ENCODE measurements at regions not wholly inside any gene's neighbourhood (a gene's known extent, or its start where the extent isn't known, plus 50 kb on each side); places are given as distances from the start of the nearest gene placed in this dataset.

- no peak overlapping the region for H3K27ac ChIP-seq (ENCODE audit: low read depth in 1 of 2, low read length in 1 of 2)
- ATAC-seq (ENCODE audit: insufficient read depth, low FRiP score) (no peak), DNase-seq (no peak)
- 91 to 94% methylated on average over 4 of the region's 4 CpGs for WGBS, 2 donors
- H3K4me3 ChIP-seq: no peak overlapping the region
- H3K4me1 ChIP-seq (ENCODE audit: control insufficient read depth in 5 of 5, insufficient read depth in 5 of 5, low read length in 5 of 5): no peaks in the 10 kb centered on the region
- no peak overlapping the region for H3K9ac ChIP-seq (ENCODE audit: insufficient read depth in 1 of 2, low read length in 2 of 2)
- TF ChIP-seq CTCF (IDR thresholded peaks at IDR 0.05; ENCODE audit: control extremely low read depth, extremely low read depth): no peak
- no peaks in the 10 kb centered on the region for H3K9me3 ChIP-seq (ENCODE audit: control insufficient read depth in 4 of 4, insufficient read depth in 3 of 4, low read length in 3 of 4)
- H3K27me3 ChIP-seq (ENCODE audit: control insufficient read depth in 3 of 3, insufficient read depth in 3 of 3, low read length in 2 of 3): no peaks in the 10 kb centered on the region
- no peaks in the 10 kb centered on the region for H3K36me3 ChIP-seq (ENCODE audit: control insufficient read depth in 4 of 4, insufficient read depth in 4 of 4, low read length in 4 of 4)
Measured at GRCh38 chr6:146874278-146875018, 275.7 kb downstream of the ADGB start.

- Histone ChIP-seq H3K27me3 (ENCODE audit: control insufficient read depth in 3 of 3, insufficient read depth in 3 of 3, low read length in 2 of 3) (no peaks in the 10 kb centered on the region), H3K9ac (ENCODE audit: insufficient read depth in 1 of 2, low read length in 2 of 2) (no peak overlapping the region), H3K9me3 (ENCODE audit: control insufficient read depth in 4 of 4, insufficient read depth in 3 of 4, low read length in 3 of 4) (no peaks in the 10 kb centered on the region), H3K4me1 (ENCODE audit: control insufficient read depth in 5 of 5, insufficient read depth in 5 of 5, low read length in 5 of 5) (no peaks in the 10 kb centered on the region), H3K27ac (ENCODE audit: low read depth in 1 of 2, low read length in 1 of 2) (no peak overlapping the region), H3K4me3 (no peak overlapping the region), H3K36me3 (ENCODE audit: control insufficient read depth in 4 of 4, insufficient read depth in 4 of 4, low read length in 4 of 4) (no peaks in the 10 kb centered on the region)
- no peak for ATAC-seq (ENCODE audit: insufficient read depth, low FRiP score)
- no peak for TF ChIP-seq CTCF (IDR thresholded peaks at IDR 0.05; ENCODE audit: control extremely low read depth, extremely low read depth)
- 53 to 81% methylated on average over 4 of the region's 4 CpGs for WGBS, 2 donors
- DNase-seq: no peak
Measured at GRCh38 chr6:146875927-146876270, 277.1 kb downstream of the ADGB start.

GRCh38 chr6:146876271-146877151 is 277.7 kb downstream of the ADGB start:
- H3K36me3 ChIP-seq (ENCODE audit: control insufficient read depth in 4 of 4, insufficient read depth in 4 of 4, low read length in 4 of 4): no peaks in the 10 kb centered on the region
- ATAC-seq (ENCODE audit: insufficient read depth, low FRiP score) (peak; percentile 50), DNase-seq (no peak)
- no peaks in the 10 kb centered on the region for H3K4me1 ChIP-seq (ENCODE audit: control insufficient read depth in 5 of 5, insufficient read depth in 5 of 5, low read length in 5 of 5)
- no peaks in the 10 kb centered on the region for H3K9me3 ChIP-seq (ENCODE audit: control insufficient read depth in 4 of 4, insufficient read depth in 3 of 4, low read length in 3 of 4)
- H3K27ac ChIP-seq (ENCODE audit: low read depth in 1 of 2, low read length in 1 of 2): no peak overlapping the region
- WGBS, 2 donors: 29 to 56% methylated on average over 9 of the region's 9 CpGs
- no peak overlapping the region for H3K4me3 ChIP-seq
- no peak for TF ChIP-seq CTCF (IDR thresholded peaks at IDR 0.05; ENCODE audit: control extremely low read depth, extremely low read depth)
- H3K9ac ChIP-seq (ENCODE audit: insufficient read depth in 1 of 2, low read length in 2 of 2): no peak overlapping the region
- H3K27me3 ChIP-seq (ENCODE audit: control insufficient read depth in 3 of 3, insufficient read depth in 3 of 3, low read length in 2 of 3): no peaks in the 10 kb centered on the region

Measured in lung (tissue), 11 donors.